ENCODE measurements at regions not wholly inside any gene's neighbourhood (a gene's known extent, or its start where the extent isn't known, plus 50 kb on each side); places are given as distances from the start of the nearest gene placed in this dataset.

- intact Hi-C loops (cut with micrococcal nuclease), result no loop called here
- POLR2A ChIA-PET, result no interaction called here
Measured at GRCh38 chr5:96275051-96275450, 158.0 kb downstream of the PCSK1 start.

DNA sequence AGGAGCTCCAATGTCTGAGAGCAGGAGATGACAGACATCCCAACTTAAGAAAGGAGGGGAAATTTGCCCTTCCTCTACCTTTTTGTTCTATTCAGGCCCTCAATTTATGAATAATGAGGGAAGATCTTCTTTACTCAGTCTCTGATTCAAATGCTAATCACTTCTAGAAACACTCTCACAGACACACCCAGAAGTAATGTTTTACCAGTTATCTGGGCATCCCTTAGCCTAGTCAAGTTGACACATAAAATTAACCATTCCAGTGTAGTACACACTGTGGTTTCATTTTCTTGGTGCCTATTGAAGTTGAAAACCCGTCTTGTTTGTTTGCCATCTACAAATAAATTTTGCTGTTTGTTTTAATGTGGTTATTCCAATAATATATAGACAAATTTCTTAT is 167.6 kb downstream of the PCSK1 start:
- Mint-ChIP-seq H3K4me3 (no peak overlapping the region), H3K27ac (no peak overlapping the region), H3K9me3 (peaks cover 23% of the 10 kb centered on the region), H3K27me3 (no peaks in the 10 kb centered on the region), H3K36me3 (ENCODE audit: low read depth) (no peaks in the 10 kb centered on the region), H3K4me1 (no peaks in the 10 kb centered on the region)
- CTCF ChIA-PET, result no interaction called here
- ATAC-seq (ENCODE audit: low read depth) (no peak), DNase-seq (no peak)
- POLR2A ChIA-PET, result no interaction called here
- no peak for TF ChIP-seq CTCF (IDR thresholded peaks at IDR 0.05)
- intact Hi-C loops (cut with micrococcal nuclease), result no loop called here

More at GRCh38 chr5:96275051-96275450, 158.0 kb downstream of the PCSK1 start:
- no peaks in the 10 kb centered on the region for H3K36me3 Mint-ChIP-seq (ENCODE audit: low read depth)
- DNase-seq (no peak), ATAC-seq (ENCODE audit: low read depth) (no peak)
- H3K4me3 Mint-ChIP-seq, result no peak overlapping the region
- no peaks in the 10 kb centered on the region for H3K4me1 Mint-ChIP-seq
- TF ChIP-seq CTCF (IDR thresholded peaks at IDR 0.05), result no peak
- H3K27me3 Mint-ChIP-seq, result no peaks in the 10 kb centered on the region
- CTCF ChIA-PET, result no interaction called here
- no peak overlapping the region for H3K27ac Mint-ChIP-seq
- peaks cover 8% of the 10 kb centered on the region for H3K9me3 Mint-ChIP-seq

GRCh38 chr5:96264047-96264446 is 169.0 kb downstream of the PCSK1 start:
- no peak for ATAC-seq (ENCODE audit: low read depth)
- DNase-seq, result no peak
- H3K36me3 Mint-ChIP-seq (ENCODE audit: low read depth), result no peaks in the 10 kb centered on the region
- TF ChIP-seq CTCF (IDR thresholded peaks at IDR 0.05), result no peak
- H3K4me1 Mint-ChIP-seq, result peaks cover 10% of the 10 kb centered on the region
- intact Hi-C loops (cut with micrococcal nuclease), result no loop called here
- CTCF ChIA-PET, result no interaction called here
- H3K27ac Mint-ChIP-seq, result no peak overlapping the region
- H3K9me3 Mint-ChIP-seq, result peaks cover 14% of the 10 kb centered on the region
- POLR2A ChIA-PET, result no interaction called here
- H3K4me3 Mint-ChIP-seq, result no peak overlapping the region
- H3K27me3 Mint-ChIP-seq, result no peaks in the 10 kb centered on the region

- Mint-ChIP-seq H3K36me3 (ENCODE audit: low read depth) (no peaks in the 10 kb centered on the region), H3K4me3 (no peak overlapping the region), H3K27ac (no peak overlapping the region), H3K4me1 (peaks cover 14% of the 10 kb centered on the region), H3K9me3 (peaks cover 8% of the 10 kb centered on the region), H3K27me3 (no peaks in the 10 kb centered on the region)
- POLR2A ChIA-PET, result no interaction called here
- CTCF ChIA-PET, result no interaction called here
- no peak for ATAC-seq (ENCODE audit: low read depth)
- no peak for TF ChIP-seq CTCF (IDR thresholded peaks at IDR 0.05)
- intact Hi-C loops (cut with micrococcal nuclease), result no loop called here
- DNase-seq, result no peak
Measured at GRCh38 chr5:96262105-96262504, 170.9 kb downstream of the PCSK1 start.

DNA sequence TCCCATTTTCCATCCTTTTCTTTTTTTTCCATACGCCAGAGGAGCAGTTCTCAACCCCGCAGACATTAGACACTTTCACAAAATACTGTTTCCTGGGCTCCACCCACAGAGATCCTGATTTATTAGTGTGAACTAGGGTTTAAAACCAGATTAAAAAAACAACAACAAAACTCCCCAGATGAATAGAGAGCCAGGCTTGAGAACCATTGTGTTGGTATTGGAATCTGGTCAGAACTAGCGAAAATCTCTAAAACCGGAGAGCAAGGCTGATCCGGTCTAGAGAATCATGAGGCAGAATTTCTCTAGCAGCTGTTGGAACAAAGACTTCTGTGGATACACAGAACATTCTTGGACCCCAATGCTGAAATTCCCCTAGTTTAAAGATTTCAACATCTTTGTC is 173.0 kb downstream of the PCSK1 start:
- Mint-ChIP-seq H3K27me3 (no peaks in the 10 kb centered on the region), H3K4me1 (peaks cover 14% of the 10 kb centered on the region), H3K4me3 (no peak overlapping the region), H3K9me3 (no peaks in the 10 kb centered on the region), H3K27ac (no peak overlapping the region), H3K36me3 (ENCODE audit: low read depth) (no peaks in the 10 kb centered on the region)
- POLR2A ChIA-PET, result interaction anchor here (0.6 kb wide), 1 partner anchor 247 kb away, joined by 3 read pairs; no protein-coding TSS in a partner anchor
- intact Hi-C loops (cut with micrococcal nuclease), result no loop called here
- no peak for ATAC-seq (ENCODE audit: low read depth)
- DNase-seq, result no peak
- no peak for TF ChIP-seq CTCF (IDR thresholded peaks at IDR 0.05)
- CTCF ChIA-PET, result no interaction called here
